HG03175 (cell line): ENCODE measurements at regions not wholly inside any gene's neighbourhood (a gene's known extent, or its start where the extent isn't known, plus 50 kb on each side); places are given as distances from the start of the nearest gene placed in this dataset.
A peak's percentile ranks its signal among the peaks of the same experiment; 100 is the strongest.

ENCODE experiments used
- ATAC-seq: cut with Tn5 transposase; IDR thresholded peaks from one replicate; pipeline ENCODE4 v1.9.1; 2021; ENCODE audit warnings: mild to moderate bottlenecking, moderate library complexity; ENCODE audit not compliant: unreplicated experiment

- no peak for ATAC-seq
Observed at GRCh38 chr15:85847031-85847430, 52.3 kb upstream of the KLHL25 start.

- no peak for ATAC-seq
Observed at GRCh38 chr15:85849946-85850345, 55.2 kb upstream of the KLHL25 start.

GRCh38 chr15:85852969-85853368, 58.2 kb upstream of the KLHL25 start:
- no peak for ATAC-seq

- peak; percentile 71 for ATAC-seq
Observed at GRCh38 chr15:85854345-85855097, 59.8 kb upstream of the KLHL25 start.

- ATAC-seq: peak; percentile 91
Observed at GRCh38 chr15:85858586-85859375, 64.1 kb upstream of the KLHL25 start.

- no peak for ATAC-seq
Observed at GRCh38 chr15:85859671-85860070, 64.9 kb upstream of the KLHL25 start.

GRCh38 chr15:85860394-85861161, 65.9 kb upstream of the KLHL25 start:
- ATAC-seq: no peak

GRCh38 chr15:85865070-85865684, 70.5 kb upstream of the KLHL25 start:
- no peak for ATAC-seq

GRCh38 chr15:85867250-85867649, 72.5 kb upstream of the KLHL25 start:
- ATAC-seq: no peak

- no peak for ATAC-seq
Observed at GRCh38 chr15:85869124-85869523, 74.4 kb upstream of the KLHL25 start.

- no peak for ATAC-seq
Observed at GRCh38 chr15:85870216-85871014, 75.7 kb upstream of the KLHL25 start.

GRCh38 chr15:85871545-85871944, 76.8 kb upstream of the KLHL25 start:
- ATAC-seq: peak; percentile 51

GRCh38 chr15:85872125-85872524, 77.4 kb upstream of the KLHL25 start:
- no peak for ATAC-seq

GRCh38 chr15:85874236-85874635, 79.5 kb upstream of the KLHL25 start:
- ATAC-seq: no peak

- no peak for ATAC-seq
Observed at GRCh38 chr15:85875756-85876155, 81.0 kb upstream of the KLHL25 start.

GRCh38 chr15:85878828-85879225, 84.1 kb upstream of the KLHL25 start:
- ATAC-seq: no peak

GRCh38 chr15:85879334-85880163, 84.8 kb upstream of the KLHL25 start:
- ATAC-seq: no peak

- no peak for ATAC-seq
Observed at GRCh38 chr15:85880501-85881190, 85.9 kb upstream of the KLHL25 start.

- ATAC-seq: no peak
Observed at GRCh38 chr15:85886309-85886811, 91.6 kb upstream of the KLHL25 start.
